ENCODE measurements at regions not wholly inside any gene's neighbourhood (a gene's known extent, or its start where the extent isn't known, plus 50 kb on each side); places are given as distances from the start of the nearest gene placed in this dataset.

- TF ChIP-seq CTCF (IDR thresholded peaks at IDR 0.05; ENCODE audit: poor library complexity) (no peak), EZH2 (IDR thresholded peaks at IDR 0.05; ENCODE audit: borderline replicate concordance) (no peak), EZH2phosphoT487 (IDR thresholded peaks at IDR 0.05; ENCODE audit: low read depth, severe bottlenecking, unreplicated experiment) (no peak)
Observed at GRCh38 chr6:84501315-84501714, 263.1 kb downstream of the TBX18 start.

All from hepatocyte (in vitro differentiated cells).